SK-N-SH (cell line): ENCODE measurements at regions not wholly inside any gene's neighbourhood (a gene's known extent, or its start where the extent isn't known, plus 50 kb on each side); places are given as distances from the start of the nearest gene placed in this dataset.

Source experiments
- CTCF ChIA-PET: fragments of 300-600, 350-600 bp; formaldehyde crosslinking; extraction: SDS; loops from one replicate; lab custom pipeline; 2021; lab: Yijun Ruan, JAX
- POLR2A ChIA-PET: fragments of 350-600 bp; sonication (Branson Sonifier 250); formaldehyde crosslinking; extraction: SDS; loops from one replicate; lab custom pipeline; 2020; ENCODE audit warnings: antibody characterized with exemption, inconsistent platforms; lab: Yijun Ruan, JAX
- DNase-seq: peaks from one replicate; pipeline ENCODE4 v3.0.0; 2012
- H2AFZ ChIP-seq: fragments of 200-600 bp; sonication (generic); 2 replicates; pipeline ENCODE4 v1.8.1; 2016; ENCODE audit warnings: antibody characterized with exemption, mild to moderate bottlenecking, low read depth
- H3F3A ChIP-seq: fragments of 200-600 bp; sonication (generic); replicated peaks from 2 replicates; pipeline ENCODE3; 2016; ENCODE audit warnings: antibody characterized with exemption, mild to moderate bottlenecking; ENCODE audit not compliant: insufficient read depth
- H3K27ac ChIP-seq, 2 experiments: fragments of 200-500 bp in 1 of 2; fragments of 200-600 bp in 1 of 2; sonication (Bioruptor generic) in 1 of 2; sonication (generic), shearing (Covaris generic) in 1 of 2; 2 replicates each; pipeline versions ENCODE4 v1.5.1 to v1.6.1; 2014 to 2016; ENCODE audit warnings: low read depth in 2 of 2, inconsistent platforms in 1 of 2, low read length in 1 of 2, mild to moderate bottlenecking in 1 of 2, mixed read lengths in 1 of 2
- H3K27me3 ChIP-seq: fragments of 200-600 bp; sonication (generic), shearing (Covaris generic); 2 replicates; pipeline ENCODE4 v1.6.1; 2016; ENCODE audit warnings: mixed run types; ENCODE audit not compliant: insufficient read depth
- H3K36me3 ChIP-seq, 2 experiments: fragments of 200-500 bp in 1 of 2; fragments of 200-600 bp in 1 of 2; sonication (Bioruptor generic) in 1 of 2; sonication (generic) in 1 of 2; replicated peaks in 1 of 2; 2 replicates each; pipeline versions ENCODE3 to v1.5.1; 2014 to 2016; ENCODE audit warnings: low read length in 1 of 2, mild to moderate bottlenecking in 1 of 2; ENCODE audit not compliant: insufficient read depth in 2 of 2, control insufficient read depth in 1 of 2
- H3K4me1 ChIP-seq, 2 experiments: fragments of 200-500 bp in 1 of 2; fragments of 200-600 bp in 1 of 2; sonication (Bioruptor generic) in 1 of 2; sonication (generic), shearing (Covaris generic) in 1 of 2; 2 replicates each; pipeline versions ENCODE4 v1.5.1 to v1.6.1; 2014 to 2016; ENCODE audit warnings: low read depth in 1 of 2, low read length in 1 of 2, mixed run types in 1 of 2; ENCODE audit not compliant: insufficient read depth in 2 of 2, control insufficient read depth in 1 of 2
- H3K4me2 ChIP-seq: fragments of 200-600 bp; sonication (generic), shearing (Covaris generic); 2 replicates; pipeline ENCODE4 v1.6.1; 2017; ENCODE audit warnings: mixed run types
- H3K4me3 ChIP-seq, 2 experiments: fragments of 200-500 bp in 1 of 2; fragments of 200-600 bp in 1 of 2; sonication (Bioruptor generic) in 1 of 2; sonication (generic), shearing (Covaris generic) in 1 of 2; 2 replicates each; pipeline versions ENCODE4 v1.5.1 to v1.8.1; 2014 to 2016; ENCODE audit warnings: low read depth in 2 of 2, inconsistent platforms in 1 of 2, low read length in 1 of 2, mild to moderate bottlenecking in 1 of 2, mixed read lengths in 1 of 2, moderate library complexity in 1 of 2
- H3K79me2 ChIP-seq: fragments of 200-600 bp; sonication (generic); 2 replicates; pipeline ENCODE4 v1.8.1; 2017; ENCODE audit warnings: mild to moderate bottlenecking; ENCODE audit not compliant: insufficient read depth
- H3K9ac ChIP-seq: fragments of 200-600 bp; sonication (generic); 2 replicates; pipeline ENCODE4 v1.6.1; 2017; ENCODE audit warnings: mixed run types
- H3K9me2 ChIP-seq: fragments of 200-600 bp; sonication (generic); 2 replicates; pipeline ENCODE4 v1.6.1; 2017; ENCODE audit warnings: mixed run types
- H3K9me3 ChIP-seq: fragments of 200-600 bp; sonication (generic); 2 replicates; pipeline ENCODE4 v1.6.1; 2017; ENCODE audit warnings: mixed run types, mild to moderate bottlenecking, moderate library complexity
- H4K20me1 ChIP-seq: fragments of 200-600 bp; sonication (generic); 2 replicates; pipeline ENCODE4 v1.6.1; 2017; ENCODE audit warnings: mild to moderate bottlenecking, mixed run types; ENCODE audit not compliant: insufficient read depth
- CTCF ChIP-seq: fragments of 200-600 bp; sonication (generic); IDR thresholded peaks from 2 replicates; pipeline ENCODE4 v1.6.1; 2017; ENCODE audit warnings: antibody characterized with exemption, mild to moderate bottlenecking, moderate library complexity
- ELF1 ChIP-seq: IDR thresholded peaks from 2 replicates; pipeline ENCODE4 v1.4.0; 2012
- EP300 ChIP-seq, 2 experiments: IDR thresholded peaks; 2 replicates each; pipeline versions ENCODE4 v1.4.0 to v1.6.1; 2012; ENCODE audit warnings: borderline replicate concordance in 1 of 2, low read depth in 1 of 2, low read length in 1 of 2
- EZH2phosphoT487 ChIP-seq: fragments of 200-600 bp; sonication (generic); IDR thresholded peaks from 2 replicates; pipeline ENCODE4 v1.6.1; 2017; ENCODE audit warnings: low read depth, mixed run types, mild to moderate bottlenecking, antibody characterized with exemption, moderate library complexity, borderline replicate concordance
- FOSL2 ChIP-seq: IDR thresholded peaks from 2 replicates; pipeline ENCODE4 v1.4.0; 2012; ENCODE audit warnings: low read depth, mild to moderate bottlenecking, moderate library complexity, borderline replicate concordance
- FOXJ3 ChIP-seq: sonication (generic); formaldehyde crosslinking; IDR thresholded peaks from 2 replicates; pipeline ENCODE4 v1.5.1; 2020; ENCODE audit warnings: mild to moderate bottlenecking, missing genetic modification reagents
- FOXM1 ChIP-seq: IDR thresholded peaks from 2 replicates; pipeline ENCODE4 v1.4.0; 2012; ENCODE audit warnings: low read depth, mild to moderate bottlenecking
- MEF2A ChIP-seq: IDR thresholded peaks from 2 replicates; pipeline ENCODE4 v1.4.0; 2012; ENCODE audit warnings: low read depth, borderline replicate concordance
- NFIC ChIP-seq: IDR thresholded peaks from 2 replicates; pipeline ENCODE4 v1.4.0; 2012; ENCODE audit warnings: borderline replicate concordance
- POLR2AphosphoS5 ChIP-seq: IDR thresholded peaks from 2 replicates; pipeline ENCODE4 v1.6.1; 2012; ENCODE audit warnings: low read depth, low read length
- RAD21 ChIP-seq: IDR thresholded peaks from 2 replicates; pipeline ENCODE4 v1.6.1; 2012; ENCODE audit warnings: mild to moderate bottlenecking, low read length
- RFX5 ChIP-seq: IDR thresholded peaks from 2 replicates; pipeline ENCODE4 v1.6.1; 2012; ENCODE audit warnings: mild to moderate bottlenecking, improper control_type of control experiment, low read length
- RXRA ChIP-seq: IDR thresholded peaks from 2 replicates; pipeline ENCODE4 v1.4.0; 2012; ENCODE audit warnings: low read depth, mild to moderate bottlenecking, borderline replicate concordance
- TCF12 ChIP-seq: IDR thresholded peaks from 2 replicates; pipeline ENCODE4 v1.4.0; 2012
- TEAD4 ChIP-seq: IDR thresholded peaks from 2 replicates; pipeline ENCODE4 v1.4.0; 2012; ENCODE audit warnings: mild to moderate bottlenecking, borderline replicate concordance; ENCODE audit not compliant: insufficient read depth
- YY1 ChIP-seq: IDR thresholded peaks from 2 replicates; pipeline ENCODE4 v1.4.0; 2012; ENCODE audit warnings: low read depth, mild to moderate bottlenecking
- ZBTB33 ChIP-seq: IDR thresholded peaks from 2 replicates; pipeline ENCODE4 v1.4.0; 2012; ENCODE audit warnings: low read depth, borderline replicate concordance
- WGBS: methylation state at CpG from one replicate; pipeline ENCODE4 v1.1.6; 2017; ENCODE audit warnings: low lambda C conversion rate; 5-methylcytosine and 5-hydroxymethylcytosine counted together
- TF ChIP-seq, protein P1 (sequence below): fragments of 150-350 bp; IDR thresholded peaks from 2 replicates; pipeline ENCODE4 v1.6.1; 2017; ENCODE audit warnings: antibody characterized with exemption, low read length, low read depth, borderline replicate concordance
- TF ChIP-seq, protein P2 (sequence below): fragments of 150-350 bp; IDR thresholded peaks from 2 replicates; pipeline ENCODE4 v1.6.1; 2016; ENCODE audit warnings: mild to moderate bottlenecking, low read depth, low read length
- TF ChIP-seq, protein P3 (sequence below): IDR thresholded peaks from 2 replicates; pipeline ENCODE4; 2012

- no peaks in the 10 kb centered on the region for H3K4me1 ChIP-seq
- no peaks in the 10 kb centered on the region for H3K27me3 ChIP-seq
- H3K79me2 ChIP-seq = no peaks in the 10 kb centered on the region
- no peak for TF ChIP-seq NFIC
- TF ChIP-seq YY1 = no peak
- TF ChIP-seq, all 33 proteins: peak for 0
- ChIA-PET CTCF (interaction anchor here (1.4 kb wide), 1 partner anchor 60 kb away, joined by 4 read pairs; no protein-coding TSS in a partner anchor), POLR2A (no interaction called here)
- no peak overlapping the region for H2AFZ ChIP-seq
- no peaks in the 10 kb centered on the region for H3K9me2 ChIP-seq
- H4K20me1 ChIP-seq = no peaks in the 10 kb centered on the region
- no peak overlapping the region for H3K27ac ChIP-seq
- H3K4me3 ChIP-seq = no peak overlapping the region
- no peaks in the 10 kb centered on the region for H3K36me3 ChIP-seq
- DNase-seq = no peak
- H3K9me3 ChIP-seq = no peaks in the 10 kb centered on the region
- no peaks in the 10 kb centered on the region for H3F3A ChIP-seq
- no peak overlapping the region for H3K9ac ChIP-seq
- no peak overlapping the region for H3K4me2 ChIP-seq
- WGBS = 22% methylated on average over 3 of the region's 3 CpGs
These were observed 59.0 kb upstream of the CAPRIN2 start for GRCh38 chr12:30813525-30814294.

DNA sequence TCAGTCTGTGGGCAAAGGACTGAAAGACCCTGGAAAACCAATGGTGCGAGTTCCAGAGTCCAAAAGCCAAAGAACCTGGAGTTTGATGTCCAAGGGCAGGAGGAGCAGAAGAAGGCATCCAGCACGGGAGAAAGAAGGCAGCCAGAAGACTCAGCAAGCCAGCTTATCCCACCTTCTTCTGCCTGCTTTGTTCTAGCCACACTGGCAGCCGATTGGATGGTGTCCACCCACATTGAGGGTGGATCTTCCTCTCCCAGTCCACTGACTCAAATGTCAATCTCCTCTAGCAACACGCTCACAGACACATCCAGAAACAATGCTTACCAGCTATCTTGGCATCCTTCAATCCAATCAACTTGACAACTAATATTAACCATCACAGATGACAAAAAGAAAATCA lies 57.2 kb upstream of the CAPRIN2 start:
- no peaks in the 10 kb centered on the region for H3K9me2 ChIP-seq
- H2AFZ ChIP-seq = no peak overlapping the region
- TF ChIP-seq EZH2phosphoT487 (no peak), TCF12 (no peak), CTCF (no peak), RFX5 (no peak), TEAD4 (no peak), FOXJ3 (no peak), RXRA (no peak), EP300 (IDR thresholded peaks at IDR 0.05; ENCODE audit: borderline replicate concordance in 1 of 2, low read depth in 1 of 2, low read length in 1 of 2) (no peak), RAD21 (no peak), POLR2AphosphoS5 (no peak), FOXM1 (no peak), YY1 (no peak), MEF2A (no peak), FOSL2 (no peak), ZBTB33 (no peak), ELF1 (no peak)
- TF ChIP-seq, protein P1, sequence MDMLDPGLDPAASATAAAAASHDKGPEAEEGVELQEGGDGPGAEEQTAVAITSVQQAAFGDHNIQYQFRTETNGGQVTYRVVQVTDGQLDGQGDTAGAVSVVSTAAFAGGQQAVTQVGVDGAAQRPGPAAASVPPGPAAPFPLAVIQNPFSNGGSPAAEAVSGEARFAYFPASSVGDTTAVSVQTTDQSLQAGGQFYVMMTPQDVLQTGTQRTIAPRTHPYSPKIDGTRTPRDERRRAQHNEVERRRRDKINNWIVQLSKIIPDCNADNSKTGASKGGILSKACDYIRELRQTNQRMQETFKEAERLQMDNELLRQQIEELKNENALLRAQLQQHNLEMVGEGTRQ = no peak
- TF ChIP-seq, protein P2, sequence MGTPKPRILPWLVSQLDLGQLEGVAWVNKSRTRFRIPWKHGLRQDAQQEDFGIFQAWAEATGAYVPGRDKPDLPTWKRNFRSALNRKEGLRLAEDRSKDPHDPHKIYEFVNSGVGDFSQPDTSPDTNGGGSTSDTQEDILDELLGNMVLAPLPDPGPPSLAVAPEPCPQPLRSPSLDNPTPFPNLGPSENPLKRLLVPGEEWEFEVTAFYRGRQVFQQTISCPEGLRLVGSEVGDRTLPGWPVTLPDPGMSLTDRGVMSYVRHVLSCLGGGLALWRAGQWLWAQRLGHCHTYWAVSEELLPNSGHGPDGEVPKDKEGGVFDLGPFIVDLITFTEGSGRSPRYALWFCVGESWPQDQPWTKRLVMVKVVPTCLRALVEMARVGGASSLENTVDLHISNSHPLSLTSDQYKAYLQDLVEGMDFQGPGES = no peak
- TF ChIP-seq, protein P3, sequence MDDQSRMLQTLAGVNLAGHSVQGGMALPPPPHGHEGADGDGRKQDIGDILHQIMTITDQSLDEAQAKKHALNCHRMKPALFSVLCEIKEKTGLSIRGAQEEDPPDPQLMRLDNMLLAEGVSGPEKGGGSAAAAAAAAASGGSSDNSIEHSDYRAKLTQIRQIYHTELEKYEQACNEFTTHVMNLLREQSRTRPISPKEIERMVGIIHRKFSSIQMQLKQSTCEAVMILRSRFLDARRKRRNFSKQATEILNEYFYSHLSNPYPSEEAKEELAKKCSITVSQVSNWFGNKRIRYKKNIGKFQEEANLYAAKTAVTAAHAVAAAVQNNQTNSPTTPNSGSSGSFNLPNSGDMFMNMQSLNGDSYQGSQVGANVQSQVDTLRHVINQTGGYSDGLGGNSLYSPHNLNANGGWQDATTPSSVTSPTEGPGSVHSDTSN = no peak
- POLR2A ChIA-PET = no interaction called here
- no peak overlapping the region for H3K4me2 ChIP-seq
- H3K4me1 ChIP-seq = peaks cover 0 to 2% of the 10 kb centered on the region in 2 experiments; a peak in 1 of 4 replicates
- no peak overlapping the region for H3K4me3 ChIP-seq
- no peaks in the 10 kb centered on the region for H3K36me3 ChIP-seq
- no peak for DNase-seq
- H3K79me2 ChIP-seq = no peaks in the 10 kb centered on the region
- 49% methylated on average over 4 of the region's 4 CpGs for WGBS
- CTCF ChIA-PET = no interaction called here
- no peaks in the 10 kb centered on the region for H3K27me3 ChIP-seq
- H3K27ac ChIP-seq = no peak overlapping the region
- H4K20me1 ChIP-seq = no peaks in the 10 kb centered on the region
- H3F3A ChIP-seq = no peaks in the 10 kb centered on the region
- no peaks in the 10 kb centered on the region for H3K9me3 ChIP-seq
- H3K9ac ChIP-seq = no peak overlapping the region
